WI38 (cell line): ENCODE measurements at regions not wholly inside any gene's neighbourhood (a gene's known extent, or its start where the extent isn't known, plus 50 kb on each side); places are given as distances from the start of the nearest gene placed in this dataset.

Experiments
- H3K4me3 ChIP-seq: 2 replicates; pipeline ENCODE4 v1.5.1; 2011; ENCODE audit warnings: low read depth, mild to moderate bottlenecking, control low read depth, low read length
- CTCF ChIP-seq: IDR thresholded peaks from 2 replicates; pipeline ENCODE4 v1.5.1; 2012; ENCODE audit warnings: low read depth, mild to moderate bottlenecking, control low read depth, low read length

GRCh38 chr16:59220011-59220410 is 485.9 kb upstream of the GOT2 start:
- no peak overlapping the region for H3K4me3 ChIP-seq
- no peak for TF ChIP-seq CTCF

- TF ChIP-seq CTCF: no peak
- H3K4me3 ChIP-seq: no peak overlapping the region
Measured at GRCh38 chr16:59216291-59216690, 482.2 kb upstream of the GOT2 start.

- no peak for TF ChIP-seq CTCF
- H3K4me3 ChIP-seq: no peak overlapping the region
Measured at GRCh38 chr16:59214455-59214854, 480.3 kb upstream of the GOT2 start.

GRCh38 chr16:59213952-59214351 is 479.8 kb upstream of the GOT2 start:
- no peak for TF ChIP-seq CTCF
- H3K4me3 ChIP-seq: no peak overlapping the region

- no peak for TF ChIP-seq CTCF
- no peak overlapping the region for H3K4me3 ChIP-seq
Measured at GRCh38 chr16:59212492-59213024, 478.4 kb upstream of the GOT2 start.

GRCh38 chr16:59210955-59211541 is 476.9 kb upstream of the GOT2 start:
- H3K4me3 ChIP-seq: no peak overlapping the region
- no peak for TF ChIP-seq CTCF

GRCh38 chr16:59205403-59205802 is 471.3 kb upstream of the GOT2 start:
- H3K4me3 ChIP-seq: no peak overlapping the region
- TF ChIP-seq CTCF: no peak
